ENCODE measurements at regions not wholly inside any gene's neighbourhood (a gene's known extent, or its start where the extent isn't known, plus 50 kb on each side); places are given as distances from the start of the nearest gene placed in this dataset.

- TF ChIP-seq ZBTB33 (IDR thresholded peaks at IDR 0.05): no peak
These were observed 1239.2 kb downstream of the FAM181B start (continued) for GRCh38 chr11:81494431-81494830.

- no peak for DNase-seq (ENCODE audit: low spot score)
- TF ChIP-seq NR2F2 (IDR thresholded peaks at IDR 0.05): no peak
- no peak for TF ChIP-seq SP1 (IDR thresholded peaks at IDR 0.05)
- no peak for TF ChIP-seq HNF4G (IDR thresholded peaks at IDR 0.05)
- no peak for TF ChIP-seq REST (IDR thresholded peaks at IDR 0.05)
- H3K9me3 ChIP-seq (ENCODE audit: control insufficient read depth in 4 of 4, low read length in 3 of 4): no peaks in the 10 kb centered on the region
- H3K9ac ChIP-seq (ENCODE audit: low read depth in 1 of 2, low read length in 2 of 2): no peak overlapping the region
- H3K36me3 ChIP-seq (ENCODE audit: control insufficient read depth in 4 of 4, insufficient read depth in 3 of 4, low read depth in 1 of 4, low read length in 3 of 4): no peaks in the 10 kb centered on the region
- peaks cover 0 to 4% (median 0%) of the 10 kb centered on the region in 4 donors for H3K4me1 ChIP-seq (ENCODE audit: control insufficient read depth in 4 of 4, insufficient read depth in 4 of 4, low read length in 3 of 4)
- WGBS: 73% methylated on average over 1 of the region's 1 CpG
- H3K27ac ChIP-seq (ENCODE audit: low read depth in 1 of 2, low read length in 2 of 2): no peak overlapping the region
- no peak overlapping the region for H3K4me3 ChIP-seq (ENCODE audit: low read depth in 1 of 3, low read length in 3 of 3)
- no peaks in the 10 kb centered on the region for H3K27me3 ChIP-seq (ENCODE audit: control insufficient read depth in 4 of 4, insufficient read depth in 4 of 4, low read length in 3 of 4)
These were observed 1240.7 kb downstream of the FAM181B start for GRCh38 chr11:81492923-81493445.

GRCh38 chr11:81487109-81487508, 1246.6 kb downstream of the FAM181B start:
- H3K27ac ChIP-seq (ENCODE audit: low read depth in 1 of 2, low read length in 2 of 2): no peak overlapping the region
- no peaks in the 10 kb centered on the region for H3K27me3 ChIP-seq (ENCODE audit: control insufficient read depth in 4 of 4, insufficient read depth in 4 of 4, low read length in 3 of 4)
- 64% methylated on average over 1 of the region's 1 CpG for WGBS
- no peaks in the 10 kb centered on the region for H3K36me3 ChIP-seq (ENCODE audit: control insufficient read depth in 4 of 4, insufficient read depth in 3 of 4, low read depth in 1 of 4, low read length in 3 of 4)
- DNase-seq (ENCODE audit: low spot score): no peak
- no peak for TF ChIP-seq FOXA2 (IDR thresholded peaks at IDR 0.05)
- TF ChIP-seq ATF3 (IDR thresholded peaks at IDR 0.05): no peak
- TF ChIP-seq YY1 (IDR thresholded peaks at IDR 0.05): no peak
- TF ChIP-seq GABPA (IDR thresholded peaks at IDR 0.05 in 1 of 2, conservative IDR thresholded peaks at IDR 0.05 in 1 of 2): no peak
- no peak for TF ChIP-seq MAX (IDR thresholded peaks at IDR 0.05)
- no peak for TF ChIP-seq JUND (IDR thresholded peaks at IDR 0.05)
- TF ChIP-seq RXRA (IDR thresholded peaks at IDR 0.05): no peak
- no peak for TF ChIP-seq ZBTB33 (IDR thresholded peaks at IDR 0.05)
- no peak for TF ChIP-seq FOXA1 (IDR thresholded peaks at IDR 0.05)
- no peak for TF ChIP-seq EGR1 (IDR thresholded peaks at IDR 0.05; ENCODE audit: low read depth in 2 of 2)
- no peak for TF ChIP-seq TAF1 (conservative IDR thresholded peaks at IDR 0.05)
- TF ChIP-seq HNF4G (IDR thresholded peaks at IDR 0.05): no peak
- H3K4me3 ChIP-seq (ENCODE audit: low read depth in 1 of 3, low read length in 3 of 3): no peak overlapping the region
- no peaks in the 10 kb centered on the region for H3K9me3 ChIP-seq (ENCODE audit: control insufficient read depth in 4 of 4, low read length in 3 of 4)
- H3K4me1 ChIP-seq (ENCODE audit: control insufficient read depth in 4 of 4, insufficient read depth in 4 of 4, low read length in 3 of 4): no peaks in the 10 kb centered on the region
- H3K9ac ChIP-seq (ENCODE audit: low read depth in 1 of 2, low read length in 2 of 2): no peak overlapping the region

All from liver (tissue), 7 donors.